CD4-positive, alpha-beta T cell treated with Interleukin-4 for 4 hours (primary cell): ENCODE measurements at regions not wholly inside any gene's neighbourhood (a gene's known extent, or its start where the extent isn't known, plus 50 kb on each side); places are given as distances from the start of the nearest gene placed in this dataset.
"Not testable (repeated sequence)": the region's sequence is repeated elsewhere in the genome, so short reads cannot be mapped to it uniquely, and the experiment has no call there.

Experiments used
- DNase-seq: peaks from one replicate; pipeline ENCODE4 v3.0.0-alpha.2; 2020

GRCh38 chr10:78605800-78606350, 462.9 kb upstream of the ZMIZ1 start:
- DNase-seq: no peak

- DNase-seq: not testable (repeated sequence)
Measured at GRCh38 chr10:78606766-78607165, 462.0 kb upstream of the ZMIZ1 start.

GRCh38 chr10:78609976-78610375, 458.8 kb upstream of the ZMIZ1 start:
- DNase-seq: no peak

GRCh38 chr10:78613132-78613531, 455.6 kb upstream of the ZMIZ1 start:
- no peak for DNase-seq

GRCh38 chr10:78614267-78614666, 454.5 kb upstream of the ZMIZ1 start:
- DNase-seq: no peak

GRCh38 chr10:78614744-78615143, 454.0 kb upstream of the ZMIZ1 start:
- no peak for DNase-seq

- no peak for DNase-seq
Measured at GRCh38 chr10:78616125-78616695, 452.6 kb upstream of the ZMIZ1 start.

GRCh38 chr10:78617115-78617514, 451.7 kb upstream of the ZMIZ1 start:
- DNase-seq: no peak

- DNase-seq: no peak
Measured at GRCh38 chr10:78617631-78618030, 451.1 kb upstream of the ZMIZ1 start.

GRCh38 chr10:78618050-78618449, 450.7 kb upstream of the ZMIZ1 start:
- no peak for DNase-seq

- DNase-seq: no peak
Measured at GRCh38 chr10:78619115-78619851, 449.5 kb upstream of the ZMIZ1 start.

- no peak for DNase-seq
Measured at GRCh38 chr10:78619896-78620295, 448.9 kb upstream of the ZMIZ1 start.

GRCh38 chr10:78620985-78621799, 447.6 kb upstream of the ZMIZ1 start:
- no peak for DNase-seq

GRCh38 chr10:78623578-78624215, 445.1 kb upstream of the ZMIZ1 start:
- DNase-seq: no peak

- no peak for DNase-seq
Measured at GRCh38 chr10:78624791-78625190, 444.0 kb upstream of the ZMIZ1 start.

GRCh38 chr10:78626471-78626870, 442.3 kb upstream of the ZMIZ1 start:
- DNase-seq: no peak

- no peak for DNase-seq
Measured at GRCh38 chr10:78627254-78627795, 441.4 kb upstream of the ZMIZ1 start.

GRCh38 chr10:78628976-78629375, 439.8 kb upstream of the ZMIZ1 start:
- no peak for DNase-seq

GRCh38 chr10:78629773-78630172, 439.0 kb upstream of the ZMIZ1 start:
- no peak for DNase-seq

GRCh38 chr10:78630944-78631838, 437.6 kb upstream of the ZMIZ1 start:
- no peak for DNase-seq

GRCh38 chr10:78634389-78634815, 434.4 kb upstream of the ZMIZ1 start:
- DNase-seq: no peak

GRCh38 chr10:78634835-78635234, 433.9 kb upstream of the ZMIZ1 start:
- no peak for DNase-seq
